Sigmoid colon (tissue), 6 donors: ENCODE measurements at regions not wholly inside any gene's neighbourhood (a gene's known extent, or its start where the extent isn't known, plus 50 kb on each side); places are given as distances from the start of the nearest gene placed in this dataset.
"Not testable (repeated sequence)": the region's sequence is repeated elsewhere in the genome, so short reads cannot be mapped to it uniquely, and the experiment has no call there.

Experiments used
- DNase-seq: peaks from one replicate; pipeline ENCODE4 v3.0.0-alpha.2; 2019
- H3K27ac ChIP-seq, 4 donors: fragments of 200-600 bp; sonication (generic); one replicate each; pipeline ENCODE4 v1.5.1; 2016 to 2019; ENCODE audit warnings: mild to moderate bottlenecking in 1 of 4
- H3K27me3 ChIP-seq, 3 donors: fragments of 200-600 bp; sonication (generic); one replicate each; pipeline ENCODE4 v1.5.1; 2019; ENCODE audit warnings: mild to moderate bottlenecking in 1 of 3
- H3K36me3 ChIP-seq, 4 donors: fragments of 200-600 bp; sonication (generic); one replicate each; pipeline ENCODE4 v1.5.1; 2016 to 2019
- H3K4me1 ChIP-seq, 4 donors: fragments of 200-600 bp; sonication (generic); one replicate each; pipeline ENCODE4 v1.5.1; 2017 to 2019
- H3K4me3 ChIP-seq, 4 donors: fragments of 200-600 bp; sonication (generic); one replicate each; pipeline ENCODE4 v1.5.1; 2017 to 2019; ENCODE audit warnings: mild to moderate bottlenecking in 2 of 4, moderate library complexity in 1 of 4
- H3K9me3 ChIP-seq, 4 donors: fragments of 200-600 bp in 3 of 4; sonication (generic) in 3 of 4; one replicate each; pipeline versions ENCODE4 v1.5.1 to v1.6.1; 2013 to 2019
- EP300 ChIP-seq, 4 donors: sonication (generic); formaldehyde crosslinking; IDR thresholded peaks; one replicate each; pipeline ENCODE4 v1.6.1; 2017; ENCODE audit warnings: antibody characterized with exemption in 4 of 4
- POLR2A ChIP-seq, 2 donors: fragments of 450-650 bp; IDR thresholded peaks; one replicate each; pipeline ENCODE4 v1.6.1; 2016; ENCODE audit warnings: antibody characterized with exemption in 2 of 2, mild to moderate bottlenecking in 2 of 2, moderate library complexity in 2 of 2
- POLR2AphosphoS5 ChIP-seq, 4 donors: sonication (generic); formaldehyde crosslinking; IDR thresholded peaks; one replicate each; pipeline ENCODE4 v1.6.1; 2017; ENCODE audit warnings: antibody characterized with exemption in 4 of 4
- WGBS, 2 donors: extraction: QIAGEN DNeasy Blood & Tissue Kit; methylation state at CpG; one replicate each; pipeline ENCODE4 v1.1.7; 2013; 5-methylcytosine and 5-hydroxymethylcytosine counted together
- intact Hi-C: fragments of 100-400 bp; cut with DNase I; formaldehyde crosslinking; loops from one replicate; pipeline ENCODE4 v1.15.1; 2023
- TF ChIP-seq, protein P1 (sequence below), 4 experiments: fragments of 450-650 bp in 3 of 4; fragments of 200-600 bp in 1 of 4; IDR thresholded peaks; one replicate each; pipeline ENCODE4 v1.5.1; 2016 to 2019; ENCODE audit warnings: antibody characterized with exemption in 4 of 4, mild to moderate bottlenecking in 3 of 4, moderate library complexity in 2 of 4
- donor health status: healthy with polysubstance abuse.
- donor health status: healthy.

DNA sequence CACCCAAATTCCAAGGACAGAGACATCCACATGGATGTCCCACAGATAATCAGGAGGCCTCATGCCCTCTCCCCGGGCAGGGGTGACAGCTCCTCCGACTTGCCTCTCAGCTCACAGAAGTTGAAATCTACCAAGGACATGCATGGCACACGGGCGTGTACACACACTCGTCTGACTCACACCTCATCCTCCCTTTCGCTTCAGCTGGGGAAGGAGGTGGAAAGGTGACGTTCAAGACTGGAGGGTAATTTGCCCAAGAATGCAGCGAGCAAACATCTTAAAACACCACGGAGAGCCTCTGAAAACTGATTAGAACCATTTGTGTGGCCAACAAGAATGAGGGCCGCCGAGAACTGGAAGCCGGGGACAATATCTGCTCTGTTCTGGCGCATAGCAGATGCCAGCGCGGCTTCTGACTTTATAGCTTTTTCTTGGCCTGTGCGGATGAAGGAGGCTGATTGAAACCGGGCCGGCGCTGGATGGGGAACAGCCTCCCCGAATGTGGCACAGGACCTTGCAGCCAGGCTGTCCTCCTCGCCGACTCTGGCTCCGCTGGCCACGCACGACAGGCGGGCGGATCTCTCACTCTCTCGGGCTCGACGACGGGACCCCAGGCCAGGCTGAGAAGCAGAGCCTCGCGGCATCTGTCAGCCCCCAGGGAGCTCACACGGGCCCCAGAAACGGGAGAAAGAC lies 100.9 kb downstream of the C16orf95 start:
- WGBS, 2 donors, result 30 to 68% methylated on average over 35 of the region's 35 CpGs
- peak overlapping the region in 3 of 4 donors; percentile 16 to 26 (median 17) for H3K4me3 ChIP-seq
- TF ChIP-seq EP300 (IDR thresholded peaks at IDR 0.05) (no peak), POLR2A (IDR thresholded peaks at IDR 0.05) (no peak)

DNA sequence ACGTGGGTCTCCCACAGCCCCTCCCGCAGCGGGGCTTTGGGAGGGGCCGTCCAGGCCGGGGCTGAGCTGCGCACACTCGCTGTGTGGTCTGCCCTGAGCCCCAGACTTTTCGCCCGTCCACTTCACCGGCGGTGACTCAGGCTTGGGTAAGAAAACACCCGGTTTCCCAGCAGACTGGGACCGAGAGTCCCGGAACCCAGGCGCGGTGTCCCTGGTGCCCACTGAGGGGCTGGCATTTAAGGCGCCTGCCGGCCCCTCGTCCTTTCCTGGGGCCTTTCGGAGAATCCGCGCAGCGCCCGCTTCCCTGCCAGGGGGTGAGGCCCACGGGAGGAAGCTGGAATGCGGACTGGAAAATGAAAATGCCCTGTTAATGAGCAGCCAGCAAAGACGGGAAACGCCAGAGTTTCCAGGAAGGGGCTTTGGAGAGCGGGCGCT lies 100.3 kb downstream of the C16orf95 start:
- Histone ChIP-seq H3K9me3 (no peaks in the 10 kb centered on the region), H3K4me3 (peak overlapping the region in 3 of 4 donors; percentile 16 to 26 (median 17)), H3K36me3 (no peaks in the 10 kb centered on the region), H3K27me3 (peaks cover 0 to 17% (median 11%) of the 10 kb centered on the region in 3 donors), H3K4me1 (no peaks in the 10 kb centered on the region), H3K27ac (peak overlapping the region in 1 of 4 donors; percentile 4)
- TF ChIP-seq POLR2AphosphoS5 (IDR thresholded peaks at IDR 0.05) (peak in 1 of 4 donors; percentile 11), POLR2A (IDR thresholded peaks at IDR 0.05) (no peak)
- TF ChIP-seq, protein P1, sequence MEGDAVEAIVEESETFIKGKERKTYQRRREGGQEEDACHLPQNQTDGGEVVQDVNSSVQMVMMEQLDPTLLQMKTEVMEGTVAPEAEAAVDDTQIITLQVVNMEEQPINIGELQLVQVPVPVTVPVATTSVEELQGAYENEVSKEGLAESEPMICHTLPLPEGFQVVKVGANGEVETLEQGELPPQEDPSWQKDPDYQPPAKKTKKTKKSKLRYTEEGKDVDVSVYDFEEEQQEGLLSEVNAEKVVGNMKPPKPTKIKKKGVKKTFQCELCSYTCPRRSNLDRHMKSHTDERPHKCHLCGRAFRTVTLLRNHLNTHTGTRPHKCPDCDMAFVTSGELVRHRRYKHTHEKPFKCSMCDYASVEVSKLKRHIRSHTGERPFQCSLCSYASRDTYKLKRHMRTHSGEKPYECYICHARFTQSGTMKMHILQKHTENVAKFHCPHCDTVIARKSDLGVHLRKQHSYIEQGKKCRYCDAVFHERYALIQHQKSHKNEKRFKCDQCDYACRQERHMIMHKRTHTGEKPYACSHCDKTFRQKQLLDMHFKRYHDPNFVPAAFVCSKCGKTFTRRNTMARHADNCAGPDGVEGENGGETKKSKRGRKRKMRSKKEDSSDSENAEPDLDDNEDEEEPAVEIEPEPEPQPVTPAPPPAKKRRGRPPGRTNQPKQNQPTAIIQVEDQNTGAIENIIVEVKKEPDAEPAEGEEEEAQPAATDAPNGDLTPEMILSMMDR (IDR thresholded peaks at IDR 0.05), result no peak
- no peak for DNase-seq
- intact Hi-C loops, result no loop called here
- 35 to 72% methylated on average over 30 of the region's 30 CpGs for WGBS, 2 donors

More for the DNA sequence above, 100.9 kb downstream of the C16orf95 start:
- intact Hi-C loops, result no loop called here
- Histone ChIP-seq H3K27ac (peak overlapping the region in 1 of 4 donors; percentile 4), H3K4me1 (no peaks in the 10 kb centered on the region), H3K36me3 (no peaks in the 10 kb centered on the region), H3K27me3 (peaks cover 0 to 17% (median 11%) of the 10 kb centered on the region in 3 donors), H3K9me3 (no peaks in the 10 kb centered on the region)
- DNase-seq, result no peak

DNA sequence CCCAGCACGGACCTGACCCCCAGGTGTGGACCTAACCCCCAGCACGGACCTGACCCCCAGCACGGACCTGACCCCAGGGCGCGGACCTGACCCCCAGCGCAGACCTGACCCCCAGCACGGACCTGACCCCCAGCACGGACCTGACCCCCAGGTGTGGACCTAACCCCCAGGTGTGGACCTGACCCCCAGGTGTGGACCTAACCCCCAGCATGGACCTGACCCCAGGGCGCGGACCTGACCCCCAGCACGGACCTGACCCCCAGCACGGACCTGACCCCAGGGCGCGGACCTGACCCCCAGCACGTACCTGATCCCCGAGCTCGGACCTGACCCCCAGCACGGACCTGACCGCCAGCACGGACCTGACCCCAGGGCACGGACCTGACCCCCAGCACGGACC lies 99.4 kb downstream of the C16orf95 start:
- H3K4me3 ChIP-seq, H3K36me3 ChIP-seq, H3K27ac ChIP-seq, H3K4me1 ChIP-seq, DNase-seq, intact Hi-C loops, H3K9me3 ChIP-seq: not testable (repeated sequence)
- peaks cover 0 to 17% (median 11%) of the 10 kb centered on the region in 3 donors for H3K27me3 ChIP-seq
- 79 to 82% methylated on average over 22 of the region's 22 CpGs for WGBS, 2 donors

DNA sequence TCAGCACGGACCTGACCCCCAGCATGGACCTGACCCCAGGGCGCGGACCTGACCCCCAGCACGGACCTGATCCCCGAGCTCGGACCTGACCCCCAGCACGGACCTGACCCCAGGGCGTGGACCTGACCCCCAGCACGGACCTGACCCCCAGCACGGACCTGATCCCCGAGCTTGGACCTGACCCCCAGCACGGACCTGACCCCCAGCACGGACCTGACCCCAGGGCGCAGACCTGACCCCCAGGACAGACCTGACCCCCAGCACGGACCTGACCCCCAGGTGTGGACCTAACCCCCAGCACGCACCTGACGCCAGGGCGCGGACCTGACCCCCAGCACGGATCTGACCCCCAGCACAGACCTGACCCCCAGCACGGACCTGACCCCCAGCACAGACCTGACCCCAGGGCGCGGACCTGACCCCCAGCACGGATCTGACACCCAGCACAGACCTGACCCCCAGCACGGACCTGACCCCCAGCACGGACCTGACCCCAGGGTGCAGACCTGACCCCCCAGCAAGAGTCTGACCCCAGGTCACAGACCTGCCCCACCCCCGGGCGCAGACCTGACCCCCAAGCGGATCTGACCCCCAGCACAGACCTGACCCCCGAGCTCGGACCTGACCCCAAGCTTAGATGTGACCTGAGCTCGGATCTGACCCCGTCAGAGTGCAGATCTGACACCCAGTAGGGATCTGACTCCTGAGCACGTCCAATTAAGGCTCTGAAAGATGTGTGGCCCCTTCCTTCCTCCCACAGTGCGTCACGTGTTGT lies 98.7 kb downstream of the C16orf95 start:
- H3K4me3 ChIP-seq, result no peak overlapping the region
- no peak overlapping the region for H3K27ac ChIP-seq
- H3K36me3 ChIP-seq, result no peaks in the 10 kb centered on the region
- DNase-seq, result no peak
- 79% methylated on average over 36 of the region's 36 CpGs for WGBS, 2 donors
- TF ChIP-seq, protein P1 (IDR thresholded peaks at IDR 0.05), result no peak
- TF ChIP-seq EP300 (IDR thresholded peaks at IDR 0.05) (no peak), POLR2AphosphoS5 (IDR thresholded peaks at IDR 0.05) (no peak), POLR2A (IDR thresholded peaks at IDR 0.05) (no peak)
- no peaks in the 10 kb centered on the region for H3K4me1 ChIP-seq
- peaks cover 0 to 17% (median 11%) of the 10 kb centered on the region in 3 donors for H3K27me3 ChIP-seq
- intact Hi-C loops, result no loop called here
- H3K9me3 ChIP-seq, result no peaks in the 10 kb centered on the region

DNA sequence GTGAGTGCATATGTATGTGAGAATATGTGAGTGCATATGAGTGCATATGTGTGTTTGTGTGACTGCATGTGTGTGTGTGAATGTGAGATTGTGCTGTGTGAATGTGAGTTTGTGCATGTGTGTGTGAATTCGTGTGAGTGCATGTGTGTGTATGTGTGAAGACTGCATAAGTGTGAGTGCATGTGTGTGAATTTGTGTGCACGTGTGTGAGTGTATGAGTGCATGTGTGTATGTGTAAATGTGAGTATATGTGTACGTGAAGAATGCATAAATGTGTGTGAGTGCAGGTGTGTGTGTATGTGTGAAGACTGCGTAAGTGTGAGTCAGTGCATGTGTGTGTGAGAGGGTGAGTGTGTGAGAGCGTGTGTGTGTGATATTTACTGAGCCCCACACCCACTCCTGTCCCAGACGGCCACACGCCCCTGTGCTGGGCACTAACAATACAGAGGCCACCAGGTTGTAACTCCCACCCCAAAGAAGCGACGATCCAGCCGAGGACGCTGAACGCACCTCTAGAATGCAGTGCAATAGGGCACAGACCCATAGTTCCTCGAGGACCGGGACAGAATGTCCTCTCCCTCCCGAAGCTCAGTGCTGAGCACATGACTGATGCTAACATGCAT lies 97.8 kb downstream of the C16orf95 start:
- H3K27ac ChIP-seq, result no peak overlapping the region
- H3K4me1 ChIP-seq, result no peaks in the 10 kb centered on the region
- H3K27me3 ChIP-seq, result peaks cover 0 to 17% (median 11%) of the 10 kb centered on the region in 3 donors
- no peak for DNase-seq
- WGBS, 2 donors, result 90 to 92% methylated on average over 15 of the region's 15 CpGs
- no peaks in the 10 kb centered on the region for H3K9me3 ChIP-seq
- TF ChIP-seq, protein P1 (IDR thresholded peaks at IDR 0.05), result no peak
- TF ChIP-seq POLR2AphosphoS5 (IDR thresholded peaks at IDR 0.05) (no peak), EP300 (IDR thresholded peaks at IDR 0.05) (no peak), POLR2A (IDR thresholded peaks at IDR 0.05) (no peak)
- intact Hi-C loops, result no loop called here
- no peaks in the 10 kb centered on the region for H3K36me3 ChIP-seq
- no peak overlapping the region for H3K4me3 ChIP-seq
